ENCODE measurements at regions not wholly inside any gene's neighbourhood (a gene's known extent, or its start where the extent isn't known, plus 50 kb on each side); places are given as distances from the start of the nearest gene placed in this dataset.
"Not testable (repeated sequence)": the region's sequence is repeated elsewhere in the genome, so short reads cannot be mapped to it uniquely, and the experiment has no call there.

DNA sequence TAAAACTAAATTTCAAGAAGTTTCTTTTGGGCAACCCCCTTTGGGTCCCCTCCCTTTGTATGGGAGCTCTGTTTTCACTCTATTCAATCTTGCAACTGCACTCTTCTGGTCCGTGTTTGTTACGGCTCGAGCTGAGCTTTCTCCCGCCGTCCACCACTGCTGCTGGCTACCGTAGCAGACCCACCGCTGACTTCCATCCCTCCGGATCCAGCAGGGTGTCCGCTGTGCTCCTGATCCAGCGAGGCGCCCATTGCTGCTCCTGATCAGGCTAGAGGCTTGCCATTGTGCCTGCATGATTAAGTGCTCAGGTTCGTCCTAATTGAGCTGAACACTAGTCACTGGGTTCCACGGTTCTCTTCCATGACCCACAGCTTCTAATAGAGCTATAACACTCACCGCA lies 64.9 kb upstream of the ARSJ start:
- H3K4me3 Mint-ChIP-seq; H3K27me3 ChIP-seq (ENCODE audit: insufficient read depth, low read length, poor library complexity, severe bottlenecking); H3K4me3 ChIP-seq (ENCODE audit: low read length); H3K27ac ChIP-seq (ENCODE audit: low read depth, low read length); H3K9me3 Mint-ChIP-seq; CTCF ChIA-PET; H3K9me3 ChIP-seq (ENCODE audit: low read length); H3K4me1 ChIP-seq (ENCODE audit: insufficient read depth, low read length); H3K36me3 Mint-ChIP-seq; H3K27me3 Mint-ChIP-seq; DNase-seq; H3K36me3 ChIP-seq (ENCODE audit: insufficient read depth, low read length); POLR2A ChIA-PET: not testable (repeated sequence)
- Mint-ChIP-seq H3K4me1 (peaks cover 8 to 11% (median 10%) of the 10 kb centered on the region in 3 donors), H3K27ac (peak overlapping the region in 1 of 8 donors; percentile 52)

DNA sequence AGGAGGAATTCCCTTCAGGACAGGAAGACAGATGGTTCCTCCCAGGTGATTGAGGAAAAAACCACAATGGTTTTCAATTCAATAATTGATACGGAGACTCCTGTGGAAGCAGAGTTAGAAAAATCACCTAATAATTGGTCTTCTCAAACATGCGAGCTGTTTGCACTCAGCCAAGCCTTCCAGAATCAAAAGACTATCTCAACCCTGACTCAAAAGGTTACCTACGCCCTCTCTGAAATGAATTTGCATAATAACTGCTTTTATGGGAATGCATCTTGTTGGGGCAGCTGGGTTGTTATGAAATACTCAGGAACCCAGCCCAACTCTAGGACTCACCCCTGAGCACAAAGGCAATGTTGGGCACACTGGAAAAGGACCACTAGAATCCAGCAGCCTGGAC lies 66.9 kb upstream of the ARSJ start:
- CTCF ChIA-PET, result no interaction called here
- H3K9me3 ChIP-seq (ENCODE audit: low read length), result no peaks in the 10 kb centered on the region
- no peaks in the 10 kb centered on the region for H3K4me1 ChIP-seq (ENCODE audit: insufficient read depth, low read length)
- H3K4me3 Mint-ChIP-seq, result no peak overlapping the region
- H3K36me3 Mint-ChIP-seq, result no peaks in the 10 kb centered on the region
- H3K4me3 ChIP-seq (ENCODE audit: low read length), result no peak overlapping the region
- no peak overlapping the region for H3K27ac ChIP-seq (ENCODE audit: low read depth, low read length)
- DNase-seq, result no peak
- no peaks in the 10 kb centered on the region for H3K27me3 ChIP-seq (ENCODE audit: insufficient read depth, low read length, poor library complexity, severe bottlenecking)
- POLR2A ChIA-PET, result no interaction called here
- H3K27ac Mint-ChIP-seq, result no peak overlapping the region
- H3K36me3 ChIP-seq (ENCODE audit: insufficient read depth, low read length), result no peaks in the 10 kb centered on the region
- H3K4me1 Mint-ChIP-seq, result no peaks in the 10 kb centered on the region
- H3K9me3 Mint-ChIP-seq, result no peaks in the 10 kb centered on the region
- H3K27me3 Mint-ChIP-seq, result peaks cover 2 to 6% of the 10 kb centered on the region in 2 donors

DNA sequence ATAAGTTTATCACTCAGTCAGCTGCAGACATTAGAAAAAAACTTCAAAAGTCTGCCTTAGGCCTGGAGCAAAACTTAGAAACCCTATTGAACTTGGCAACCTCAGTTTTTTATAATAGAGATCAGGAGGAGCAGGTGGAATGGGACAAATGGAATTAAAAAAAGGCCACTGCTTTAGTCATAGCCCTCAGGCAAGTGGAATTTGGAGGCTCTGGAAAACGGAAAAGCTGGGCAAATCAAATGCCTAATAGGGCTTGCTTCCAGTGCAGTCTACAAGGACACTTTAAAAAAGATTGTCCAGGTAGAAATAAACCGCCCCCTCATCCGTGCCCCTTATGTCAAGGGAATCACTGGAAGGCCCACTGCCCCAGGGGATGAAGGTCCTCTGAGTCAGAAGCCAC lies 68.7 kb upstream of the ARSJ start:
- H3K9me3 Mint-ChIP-seq; H3K4me1 Mint-ChIP-seq; H3K27me3 ChIP-seq (ENCODE audit: insufficient read depth, low read length, poor library complexity, severe bottlenecking); H3K36me3 Mint-ChIP-seq; CTCF ChIA-PET; H3K4me1 ChIP-seq (ENCODE audit: insufficient read depth, low read length); H3K27ac Mint-ChIP-seq; H3K4me3 ChIP-seq (ENCODE audit: low read length); H3K9me3 ChIP-seq (ENCODE audit: low read length); POLR2A ChIA-PET; H3K4me3 Mint-ChIP-seq; DNase-seq; H3K27me3 Mint-ChIP-seq; H3K36me3 ChIP-seq (ENCODE audit: insufficient read depth, low read length); H3K27ac ChIP-seq (ENCODE audit: low read depth, low read length): not testable (repeated sequence)

DNA sequence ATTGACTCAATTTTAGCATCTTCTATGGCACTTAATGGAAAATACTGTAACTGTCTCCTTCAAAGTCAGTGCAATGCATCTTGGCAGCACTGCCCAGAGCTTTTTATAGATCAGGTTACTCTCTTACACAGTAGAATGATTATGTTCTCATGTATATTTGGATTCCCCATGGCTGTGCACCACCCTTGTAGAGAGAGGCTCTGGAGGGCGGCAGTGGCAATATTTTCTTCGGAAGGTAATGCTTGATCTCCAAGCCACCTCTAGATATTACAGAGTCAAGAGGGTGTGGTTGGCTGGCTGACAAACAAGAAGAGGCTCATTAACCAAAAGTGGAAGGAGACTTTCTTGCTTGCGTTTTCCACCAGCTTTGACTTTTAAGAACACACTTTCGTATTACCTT lies 72.8 kb upstream of the ARSJ start:
- Mint-ChIP-seq H3K4me3 (no peak overlapping the region), H3K27ac (no peak overlapping the region), H3K36me3 (peaks cover 0 to 8% (median 0%) of the 10 kb centered on the region in 3 donors), H3K9me3 (peaks cover 0 to 15% (median 0%) of the 10 kb centered on the region in 5 donors), H3K27me3 (peaks cover 0 to 6% of the 10 kb centered on the region in 2 donors), H3K4me1 (peaks cover 0 to 7% (median 4%) of the 10 kb centered on the region in 3 donors)
- Histone ChIP-seq H3K4me1 (ENCODE audit: insufficient read depth, low read length) (no peaks in the 10 kb centered on the region), H3K36me3 (ENCODE audit: insufficient read depth, low read length) (no peaks in the 10 kb centered on the region), H3K27me3 (ENCODE audit: insufficient read depth, low read length, poor library complexity, severe bottlenecking) (no peaks in the 10 kb centered on the region), H3K4me3 (ENCODE audit: low read length) (no peak overlapping the region), H3K27ac (ENCODE audit: low read depth, low read length) (no peak overlapping the region), H3K9me3 (ENCODE audit: low read length) (no peaks in the 10 kb centered on the region)
- CTCF ChIA-PET, result no interaction called here
- no peak for DNase-seq
- POLR2A ChIA-PET, result no interaction called here

DNA sequence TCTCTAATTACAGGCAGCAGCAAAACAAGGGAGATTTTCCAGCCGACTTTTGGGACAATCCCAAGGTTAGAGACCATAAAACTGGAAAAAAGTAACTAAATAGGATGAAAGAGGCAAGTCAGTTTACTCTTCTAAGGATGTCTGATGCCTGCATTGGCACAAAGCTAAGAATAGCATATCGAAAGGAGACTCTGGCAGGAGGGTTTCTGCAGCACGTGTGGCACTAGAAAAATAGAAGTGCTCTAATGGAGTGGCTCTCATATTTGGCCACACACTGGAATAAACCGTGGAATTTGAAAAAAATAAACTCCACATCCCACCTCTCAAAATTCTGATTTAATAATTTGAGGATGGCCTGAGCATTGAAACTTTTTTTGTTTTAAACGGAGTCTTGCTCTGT lies 77.2 kb upstream of the ARSJ start:
- Mint-ChIP-seq H3K4me1 (peaks cover 0 to 7% (median 4%) of the 10 kb centered on the region in 3 donors), H3K36me3 (peaks cover 0 to 8% (median 0%) of the 10 kb centered on the region in 3 donors), H3K27me3 (peaks cover 0 to 4% of the 10 kb centered on the region in 2 donors), H3K27ac (no peak overlapping the region), H3K9me3 (peaks cover 0 to 15% (median 0%) of the 10 kb centered on the region in 5 donors), H3K4me3 (no peak overlapping the region)
- H3K27ac ChIP-seq (ENCODE audit: low read depth, low read length), result no peak overlapping the region
- ChIA-PET POLR2A (no interaction called here), CTCF (no interaction called here)
- no peaks in the 10 kb centered on the region for H3K36me3 ChIP-seq (ENCODE audit: insufficient read depth, low read length)
- DNase-seq, result no peak
- no peak overlapping the region for H3K4me3 ChIP-seq (ENCODE audit: low read length)
- H3K27me3 ChIP-seq (ENCODE audit: insufficient read depth, low read length, poor library complexity, severe bottlenecking), result no peaks in the 10 kb centered on the region
- no peaks in the 10 kb centered on the region for H3K4me1 ChIP-seq (ENCODE audit: insufficient read depth, low read length)
- H3K9me3 ChIP-seq (ENCODE audit: low read length), result no peaks in the 10 kb centered on the region

DNA sequence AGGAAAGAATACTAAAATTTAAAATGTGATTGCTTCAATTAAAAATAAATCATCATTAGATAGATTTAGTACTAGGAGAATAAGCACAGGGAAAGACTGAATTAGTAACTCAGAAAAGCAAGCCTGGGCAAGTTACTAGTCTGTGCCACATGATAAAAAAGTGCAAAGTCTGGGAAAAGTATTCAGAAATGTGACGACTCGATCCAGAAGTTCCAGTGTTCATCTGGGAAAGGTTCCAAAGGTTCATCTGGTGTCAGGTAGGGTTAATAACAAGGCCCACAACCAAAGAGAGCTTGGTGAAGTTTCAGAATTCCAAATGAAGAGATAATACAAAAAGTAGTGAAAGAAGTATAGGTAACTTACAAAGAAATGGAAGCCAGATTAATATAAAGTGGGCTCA lies 78.3 kb upstream of the ARSJ start:
- H3K36me3 Mint-ChIP-seq, result peaks cover 0 to 8% (median 0%) of the 10 kb centered on the region in 3 donors
- peaks cover 0 to 4% of the 10 kb centered on the region in 2 donors for H3K27me3 Mint-ChIP-seq
- H3K4me1 ChIP-seq (ENCODE audit: insufficient read depth, low read length), result no peaks in the 10 kb centered on the region
- H3K27me3 ChIP-seq (ENCODE audit: insufficient read depth, low read length, poor library complexity, severe bottlenecking), result no peaks in the 10 kb centered on the region
- no peak overlapping the region for H3K4me3 Mint-ChIP-seq
- ChIA-PET CTCF (no interaction called here), POLR2A (no interaction called here)
- no peaks in the 10 kb centered on the region for H3K36me3 ChIP-seq (ENCODE audit: insufficient read depth, low read length)
- H3K27ac Mint-ChIP-seq, result no peak overlapping the region
- no peak overlapping the region for H3K27ac ChIP-seq (ENCODE audit: low read depth, low read length)
- H3K9me3 Mint-ChIP-seq, result peaks cover 0 to 15% (median 0%) of the 10 kb centered on the region in 5 donors
- no peak overlapping the region for H3K4me3 ChIP-seq (ENCODE audit: low read length)
- no peaks in the 10 kb centered on the region for H3K9me3 ChIP-seq (ENCODE audit: low read length)
- peaks cover 0 to 7% (median 4%) of the 10 kb centered on the region in 3 donors for H3K4me1 Mint-ChIP-seq
- DNase-seq, result no peak

DNA sequence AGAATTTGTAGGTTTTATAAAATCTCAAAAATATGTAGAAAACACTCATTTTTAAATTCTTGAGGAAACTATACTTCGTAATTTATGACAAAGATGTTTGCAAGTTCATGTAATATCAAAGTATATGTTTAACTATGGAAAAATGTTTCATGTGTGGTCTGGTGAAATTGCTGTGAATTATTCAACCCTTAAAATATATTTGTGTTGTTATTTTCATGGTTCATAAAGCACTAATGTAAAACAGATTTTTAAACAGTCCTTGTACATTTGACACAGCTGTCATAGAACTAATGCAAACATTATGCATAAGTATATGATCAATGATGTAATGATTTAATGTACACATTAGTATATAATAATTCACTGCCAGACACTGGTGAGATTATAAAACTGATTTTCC lies 83.1 kb upstream of the ARSJ start:
- H3K36me3 Mint-ChIP-seq, result peaks cover 0 to 6% (median 0%) of the 10 kb centered on the region in 3 donors
- H3K27me3 ChIP-seq (ENCODE audit: insufficient read depth, low read length, poor library complexity, severe bottlenecking), result no peaks in the 10 kb centered on the region
- H3K9me3 ChIP-seq (ENCODE audit: low read length), result no peaks in the 10 kb centered on the region
- H3K36me3 ChIP-seq (ENCODE audit: insufficient read depth, low read length), result no peaks in the 10 kb centered on the region
- H3K9me3 Mint-ChIP-seq, result no peaks in the 10 kb centered on the region
- H3K4me3 Mint-ChIP-seq, result no peak overlapping the region
- no peaks in the 10 kb centered on the region for H3K4me1 Mint-ChIP-seq
- no peak for DNase-seq
- H3K27me3 Mint-ChIP-seq, result peaks cover 0 to 13% of the 10 kb centered on the region in 2 donors
- ChIA-PET POLR2A (no interaction called here), CTCF (no interaction called here)
- H3K4me3 ChIP-seq (ENCODE audit: low read length), result no peak overlapping the region
- no peak overlapping the region for H3K27ac Mint-ChIP-seq
- no peak overlapping the region for H3K27ac ChIP-seq (ENCODE audit: low read depth, low read length)
- no peaks in the 10 kb centered on the region for H3K4me1 ChIP-seq (ENCODE audit: insufficient read depth, low read length)

DNA sequence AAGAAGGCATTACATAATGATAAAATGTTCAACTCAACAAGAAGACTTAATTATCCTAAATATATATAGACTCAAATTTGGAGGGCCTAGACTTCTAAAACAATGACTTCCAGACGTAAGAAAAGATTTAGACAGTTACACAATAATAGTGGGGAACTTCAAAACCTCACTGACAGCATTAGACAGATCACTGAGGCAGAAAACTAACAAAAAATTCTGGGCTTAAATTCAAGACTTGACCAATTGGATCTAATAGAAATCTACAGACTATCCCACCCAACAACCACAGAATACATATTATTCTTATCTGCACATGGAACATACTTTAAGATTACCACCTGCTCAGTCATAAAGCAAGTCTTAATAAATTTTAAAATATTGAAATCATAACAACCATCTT lies 93.3 kb upstream of the ARSJ start:
- Mint-ChIP-seq H3K36me3 (no peaks in the 10 kb centered on the region), H3K27ac (no peak overlapping the region), H3K4me1 (peaks cover 0 to 5% (median 3%) of the 10 kb centered on the region in 3 donors), H3K27me3 (peaks cover 5 to 12% of the 10 kb centered on the region in 2 donors), H3K4me3 (no peak overlapping the region), H3K9me3 (no peaks in the 10 kb centered on the region)
- Histone ChIP-seq H3K9me3 (ENCODE audit: low read length) (no peaks in the 10 kb centered on the region), H3K36me3 (ENCODE audit: insufficient read depth, low read length) (no peaks in the 10 kb centered on the region), H3K4me1 (ENCODE audit: insufficient read depth, low read length) (no peaks in the 10 kb centered on the region), H3K4me3 (ENCODE audit: low read length) (no peak overlapping the region), H3K27ac (ENCODE audit: low read depth, low read length) (no peak overlapping the region), H3K27me3 (ENCODE audit: insufficient read depth, low read length, poor library complexity, severe bottlenecking) (no peaks in the 10 kb centered on the region)
- ChIA-PET CTCF (no interaction called here), POLR2A (no interaction called here)
- no peak for DNase-seq
